NB4 (cell line): ENCODE measurements at regions not wholly inside any gene's neighbourhood (a gene's known extent, or its start where the extent isn't known, plus 50 kb on each side); places are given as distances from the start of the nearest gene placed in this dataset.

Source experiments
- DNase-seq: peaks from one replicate; pipeline ENCODE4 v3.0.0; 2010; ENCODE audit warnings: low read depth
- H3K4me3 ChIP-seq: one replicate; pipeline ENCODE4 v1.5.1; 2011; ENCODE audit warnings: mild to moderate bottlenecking, low read depth, low read length, moderate library complexity
- MYC ChIP-seq: IDR thresholded peaks from 2 replicates; pipeline ENCODE4 v1.6.1; 2011; ENCODE audit warnings: low read depth, low read length
- POLR2A ChIP-seq: IDR thresholded peaks from 2 replicates; pipeline ENCODE4 v1.6.1; 2011; ENCODE audit warnings: mild to moderate bottlenecking; ENCODE audit not compliant: insufficient read length; ENCODE audit errors: extremely low read depth
- TF ChIP-seq, protein P1 (sequence below): IDR thresholded peaks from one replicate; pipeline ENCODE4 v1.5.1; 2012; ENCODE audit warnings: low read depth, low read length
- TF ChIP-seq, protein P2 (sequence below): IDR thresholded peaks from 2 replicates; pipeline ENCODE4 v1.6.1; 2011; ENCODE audit warnings: low read depth, low read length

DNA sequence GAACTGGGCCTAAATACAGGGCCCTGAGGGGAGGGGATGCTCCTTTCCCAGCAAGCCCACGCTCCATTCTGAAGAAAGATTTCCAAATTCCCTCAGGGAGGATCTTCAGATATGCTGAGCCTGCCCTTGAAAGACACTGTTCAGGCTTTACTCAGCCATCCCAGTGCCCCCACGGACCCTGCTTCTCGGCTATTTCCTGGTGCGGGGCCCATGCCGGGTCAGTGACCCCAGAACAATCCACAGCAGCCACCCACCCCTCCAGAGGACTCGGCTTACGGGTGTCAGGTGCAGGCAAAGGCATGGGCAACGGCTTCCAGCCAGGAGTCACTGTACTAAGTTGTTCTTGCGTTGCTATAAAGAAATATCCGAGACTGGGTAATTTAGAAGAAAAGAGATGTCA is 137.1 kb downstream of the OAT start:
- no peak for DNase-seq

DNA sequence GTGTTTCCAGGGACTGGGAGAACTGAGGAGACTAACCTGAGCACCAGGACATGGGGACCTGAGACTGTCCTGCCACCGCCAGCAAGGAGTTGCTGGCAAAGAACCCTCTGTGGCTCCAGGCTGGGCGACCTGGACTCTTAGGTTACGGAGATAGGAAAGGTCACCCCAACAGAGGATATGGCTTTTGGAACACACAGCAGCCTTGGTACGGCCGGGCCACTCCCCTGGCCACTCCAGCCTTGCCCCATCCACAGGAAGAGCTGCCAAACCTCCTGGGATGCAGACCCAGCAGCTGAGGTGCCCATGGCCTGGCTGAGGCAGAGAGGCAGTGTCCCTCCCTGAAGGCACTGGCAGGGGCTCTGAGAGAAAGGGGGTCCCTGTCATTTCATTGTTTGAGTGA is 137.8 kb downstream of the OAT start:
- H3K4me3 ChIP-seq, result no peak overlapping the region
- TF ChIP-seq, protein P1, sequence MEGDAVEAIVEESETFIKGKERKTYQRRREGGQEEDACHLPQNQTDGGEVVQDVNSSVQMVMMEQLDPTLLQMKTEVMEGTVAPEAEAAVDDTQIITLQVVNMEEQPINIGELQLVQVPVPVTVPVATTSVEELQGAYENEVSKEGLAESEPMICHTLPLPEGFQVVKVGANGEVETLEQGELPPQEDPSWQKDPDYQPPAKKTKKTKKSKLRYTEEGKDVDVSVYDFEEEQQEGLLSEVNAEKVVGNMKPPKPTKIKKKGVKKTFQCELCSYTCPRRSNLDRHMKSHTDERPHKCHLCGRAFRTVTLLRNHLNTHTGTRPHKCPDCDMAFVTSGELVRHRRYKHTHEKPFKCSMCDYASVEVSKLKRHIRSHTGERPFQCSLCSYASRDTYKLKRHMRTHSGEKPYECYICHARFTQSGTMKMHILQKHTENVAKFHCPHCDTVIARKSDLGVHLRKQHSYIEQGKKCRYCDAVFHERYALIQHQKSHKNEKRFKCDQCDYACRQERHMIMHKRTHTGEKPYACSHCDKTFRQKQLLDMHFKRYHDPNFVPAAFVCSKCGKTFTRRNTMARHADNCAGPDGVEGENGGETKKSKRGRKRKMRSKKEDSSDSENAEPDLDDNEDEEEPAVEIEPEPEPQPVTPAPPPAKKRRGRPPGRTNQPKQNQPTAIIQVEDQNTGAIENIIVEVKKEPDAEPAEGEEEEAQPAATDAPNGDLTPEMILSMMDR, result no peak
- TF ChIP-seq, protein P2, sequence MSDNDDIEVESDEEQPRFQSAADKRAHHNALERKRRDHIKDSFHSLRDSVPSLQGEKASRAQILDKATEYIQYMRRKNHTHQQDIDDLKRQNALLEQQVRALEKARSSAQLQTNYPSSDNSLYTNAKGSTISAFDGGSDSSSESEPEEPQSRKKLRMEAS, result no peak
- TF ChIP-seq POLR2A (no peak), MYC (no peak)
- DNase-seq, result no peak

More for the DNA sequence above, 137.1 kb downstream of the OAT start:
- no peak overlapping the region for H3K4me3 ChIP-seq
- no peak for TF ChIP-seq MYC
- TF ChIP-seq, protein P2, result no peak

DNA sequence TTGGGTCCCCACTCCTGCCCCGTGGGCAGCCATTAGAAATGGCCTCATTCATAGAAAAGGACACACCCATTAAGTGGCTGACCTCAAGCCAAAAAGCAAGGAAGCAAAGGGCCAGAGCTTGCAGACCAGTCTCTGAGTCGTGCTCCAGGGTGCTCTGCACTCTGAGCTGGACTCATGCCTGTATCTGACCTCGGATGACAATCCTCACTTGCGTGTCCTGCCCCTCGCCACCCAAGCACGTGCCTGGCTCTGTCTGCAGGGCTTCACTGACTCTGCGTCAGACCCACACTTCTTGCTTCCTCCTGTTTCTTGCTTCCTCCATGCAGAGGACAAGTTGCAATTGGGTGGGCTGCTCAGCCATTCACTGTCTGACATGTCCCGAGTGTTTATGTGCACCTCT is 138.8 kb downstream of the OAT start:
- H3K4me3 ChIP-seq, result no peak overlapping the region
- TF ChIP-seq MYC, result no peak
- TF ChIP-seq, protein P2, result no peak
- TF ChIP-seq, protein P1, result no peak
- no peak for DNase-seq

DNA sequence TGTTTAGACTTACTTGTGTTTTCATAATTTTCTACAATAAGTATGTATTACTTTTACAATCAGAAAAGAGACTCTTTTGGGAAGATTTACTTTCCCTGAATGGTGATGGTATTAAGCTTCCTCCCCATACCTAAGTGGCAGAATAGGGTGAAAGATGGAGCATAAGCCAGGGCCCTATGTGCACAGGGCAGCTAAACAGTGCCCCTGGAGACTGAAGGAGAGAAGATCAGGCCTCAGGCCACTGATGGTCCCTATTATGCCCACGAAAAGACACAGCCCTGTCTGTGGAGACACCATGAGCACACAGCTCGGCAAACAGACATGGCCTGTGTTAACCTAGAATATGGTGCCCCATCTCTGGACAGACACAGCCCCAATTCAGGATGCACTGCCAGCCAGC is 139.4 kb downstream of the OAT start:
- TF ChIP-seq, protein P2, result no peak
- TF ChIP-seq, protein P1, result no peak
- TF ChIP-seq POLR2A (no peak), MYC (no peak)
- H3K4me3 ChIP-seq, result no peak overlapping the region
- DNase-seq, result no peak

DNA sequence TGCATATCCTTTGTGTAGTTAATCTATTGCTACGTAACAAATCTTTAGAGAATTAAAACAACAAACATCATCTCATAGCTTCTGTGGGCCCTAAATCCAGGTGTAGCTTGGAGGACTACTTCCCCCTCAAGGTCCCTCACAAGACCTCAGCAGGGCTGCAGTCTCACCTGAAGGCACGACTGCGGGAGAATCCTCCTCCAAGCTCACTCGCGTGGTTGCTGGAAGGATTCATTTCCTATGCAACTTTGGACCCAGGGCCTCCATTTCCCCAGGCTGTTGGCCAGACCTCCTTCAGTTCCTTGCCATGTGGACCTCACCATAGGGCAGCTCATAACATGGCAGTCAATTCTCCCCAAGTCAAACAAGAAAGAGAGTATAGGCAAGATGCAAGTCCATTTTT is 140.4 kb downstream of the OAT start:
- no peak overlapping the region for H3K4me3 ChIP-seq
- DNase-seq, result no peak
- TF ChIP-seq, protein P1, result no peak
- no peak for TF ChIP-seq POLR2A
- TF ChIP-seq, protein P2, result no peak
- no peak for TF ChIP-seq MYC

DNA sequence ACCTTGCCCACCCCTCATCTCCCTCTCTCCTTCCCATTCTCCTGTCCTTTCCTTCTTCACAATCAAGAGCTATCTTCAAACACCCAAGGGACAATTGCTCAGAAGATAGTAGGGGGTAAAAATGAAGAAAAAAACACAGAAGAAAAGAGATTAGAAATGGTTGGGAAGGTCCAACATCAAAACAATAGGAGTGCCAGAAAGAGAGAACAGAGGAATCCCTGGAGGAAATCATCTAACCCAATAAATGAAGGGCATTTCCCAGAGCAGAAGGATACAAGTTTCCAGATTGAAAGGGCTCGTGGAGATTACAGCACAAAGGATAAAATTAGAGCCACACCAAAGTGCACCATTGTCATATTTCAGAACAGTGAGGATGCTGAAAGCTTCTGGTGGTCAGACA is 145.6 kb downstream of the OAT start:
- H3K4me3 ChIP-seq, result no peak overlapping the region
- DNase-seq, result no peak
- TF ChIP-seq POLR2A, result no peak
- no peak for TF ChIP-seq MYC
- TF ChIP-seq, protein P2, result no peak
- TF ChIP-seq, protein P1, result no peak
